B cell (primary cell): ENCODE measurements at regions not wholly inside any gene's neighbourhood (a gene's known extent, or its start where the extent isn't known, plus 50 kb on each side); places are given as distances from the start of the nearest gene placed in this dataset.

Experiments used
- ATAC-seq: fragments of 200-7000 bp; cut with Tn5 transposase; one replicate; pipeline ENCODE4 v1.10.0; 2021; ENCODE audit warnings: low read depth, mild to moderate bottlenecking, moderate number of reproducible peaks, moderate library complexity
- CTCF ChIA-PET: fragments of 350-600 bp; sonication (Branson Sonifier 250); formaldehyde crosslinking; loops from one replicate; lab custom pipeline; 2021; ENCODE audit warnings: antibody characterized with exemption, inconsistent platforms; lab: Charles Lee
- POLR2A ChIA-PET: fragments of 350-600 bp; sonication (Branson Sonifier 250); formaldehyde crosslinking; loops from one replicate; lab custom pipeline; 2021; ENCODE audit warnings: antibody characterized with exemption; lab: Charles Lee
- DNase-seq: peaks from one replicate; pipeline ENCODE4 v3.0.0; 2013
- H2AFZ ChIP-seq: 2 replicates; pipeline ENCODE4 v1.6.1; 2012; ENCODE audit warnings: mild to moderate bottlenecking, low read depth, low read length; ENCODE audit not compliant: insufficient read depth, poor library complexity, severe bottlenecking
- H3K27ac ChIP-seq, 2 donors: 1 replicate in 1 of 2; 2 replicates in 1 of 2; pipeline ENCODE4 v1.5.1; 2012 to 2013; ENCODE audit warnings: low read length in 2 of 2, mild to moderate bottlenecking in 2 of 2, moderate library complexity in 1 of 2
- H3K27me3 ChIP-seq, 4 experiments: fragments of 200-600 bp in 1 of 4; sonication (generic) in 1 of 4; replicated peaks in 1 of 4; 1 replicate in 2 of 4; 2 replicates in 2 of 4; pipeline versions ENCODE4 v1.6.1 to v1.7.0; 2013 to 2016; ENCODE audit warnings: low read length in 3 of 4, mild to moderate bottlenecking in 2 of 4, mixed read lengths in 1 of 4, moderate library complexity in 1 of 4; ENCODE audit not compliant: insufficient read depth in 4 of 4, control insufficient read depth in 3 of 4; ENCODE audit errors: control extremely low read depth in 1 of 4
- H3K36me3 ChIP-seq, 2 experiments: replicated peaks in 1 of 2; 1 replicate in 1 of 2; 2 replicates in 1 of 2; pipeline versions ENCODE4 v1.6.1 to v1.7.1; 2013; ENCODE audit warnings: low read length in 1 of 2; ENCODE audit not compliant: insufficient read depth in 2 of 2, control insufficient read depth in 1 of 2; ENCODE audit errors: control extremely low read depth in 1 of 2, extremely low read depth in 1 of 2
- H3K4me1 ChIP-seq, 2 donors: fragments of 200-600 bp in 1 of 2; sonication (generic) in 1 of 2; 1 replicate in 1 of 2; 2 replicates in 1 of 2; pipeline versions ENCODE4 v1.5.1 to v1.6.1; 2013 to 2017; ENCODE audit warnings: low read length in 2 of 2; ENCODE audit not compliant: control insufficient read depth in 2 of 2, insufficient read depth in 2 of 2
- H3K4me2 ChIP-seq: replicated peaks from 2 replicates; pipeline ENCODE3; 2012; ENCODE audit warnings: mild to moderate bottlenecking, low read depth, low read length; ENCODE audit not compliant: poor library complexity, severe bottlenecking
- H3K4me3 ChIP-seq, 5 experiments: fragments of 200-600 bp in 1 of 5; sonication (generic) in 1 of 5; 1 replicate in 3 of 5; 2 replicates in 2 of 5; pipeline versions ENCODE4 v1.5.1 to v1.7.0; 2011 to 2016; ENCODE audit warnings: low read length in 4 of 5, mild to moderate bottlenecking in 4 of 5, low read depth in 2 of 5, control low read depth in 1 of 5, moderate library complexity in 1 of 5; ENCODE audit not compliant: insufficient read depth in 1 of 5; ENCODE audit errors: control extremely low read depth in 1 of 5, extremely low read depth in 1 of 5
- H3K79me2 ChIP-seq: fragments of 200-600 bp; sonication (generic); one replicate; pipeline ENCODE4 v1.6.0; 2016; ENCODE audit warnings: low read length; ENCODE audit not compliant: control insufficient read depth, insufficient read depth
- H3K9ac ChIP-seq: fragments of 200-600 bp; sonication (generic); 2 replicates; pipeline ENCODE4 v1.6.1; 2017; ENCODE audit warnings: mild to moderate bottlenecking, low read length, moderate library complexity
- H3K9me3 ChIP-seq, 3 donors: one replicate each; pipeline versions ENCODE4 v1.6.1 to v1.7.1; 2013; ENCODE audit warnings: low read length in 2 of 3; ENCODE audit not compliant: control insufficient read depth in 2 of 3, insufficient read depth in 1 of 3; ENCODE audit errors: control extremely low read depth in 1 of 3
- H4K20me1 ChIP-seq: 2 replicates; pipeline ENCODE4 v1.6.0; 2012; ENCODE audit warnings: mild to moderate bottlenecking, low read length; ENCODE audit not compliant: insufficient read depth, control insufficient read depth, poor library complexity, severe bottlenecking
- H3K27ac Mint-ChIP-seq: one replicate; pipeline ENCODE4 v1.8.0; 2021; ENCODE audit warnings: mixed read lengths
- H3K27me3 Mint-ChIP-seq: one replicate; pipeline ENCODE4 v1.8.0; 2021; ENCODE audit warnings: mixed read lengths
- H3K4me1 Mint-ChIP-seq: one replicate; pipeline ENCODE4 v1.8.0; 2021; ENCODE audit warnings: mixed read lengths
- H3K4me3 Mint-ChIP-seq: one replicate; pipeline ENCODE4 v1.8.0; 2021; ENCODE audit warnings: mixed read lengths
- H3K9me3 Mint-ChIP-seq: one replicate; pipeline ENCODE4 v1.8.0; 2022; ENCODE audit warnings: mixed read lengths; ENCODE audit not compliant: insufficient read depth
- CTCF ChIP-seq: fragments of 200-600 bp; IDR thresholded peaks from one replicate; pipeline ENCODE4 v1.8.0; 2022; ENCODE audit warnings: antibody characterized with exemption, mild to moderate bottlenecking
- EZH2 ChIP-seq: IDR thresholded peaks from 2 replicates; pipeline ENCODE4 v1.6.1; 2012; ENCODE audit warnings: borderline replicate concordance, low read depth, mild to moderate bottlenecking, moderate library complexity, low read length; ENCODE audit not compliant: insufficient read depth, poor library complexity, severe bottlenecking
- WGBS: methylation state at CpG from one replicate; pipeline ENCODE4 v1.1.5; 2013; ENCODE audit warnings: missing lambda C conversion rate; ENCODE audit not compliant: insufficient coverage; 5-methylcytosine and 5-hydroxymethylcytosine counted together
- intact Hi-C: fragments of 100-400 bp; cut with micrococcal nuclease; formaldehyde crosslinking; loops from one replicate; pipeline ENCODE4 v1.10.0; 2022

- Histone ChIP-seq H3K9ac (no peak overlapping the region), H2AFZ (no peak overlapping the region), H3K79me2 (no peaks in the 10 kb centered on the region), H3K4me1 (no peaks in the 10 kb centered on the region), H3K27me3 (peaks cover 0 to 2% (median 0%) of the 10 kb centered on the region in 4 experiments), H3K4me2 (no peak overlapping the region), H4K20me1 (no peaks in the 10 kb centered on the region), H3K36me3 (no peaks in the 10 kb centered on the region), H3K4me3 (no peak overlapping the region), H3K27ac (no peak overlapping the region), H3K9me3 (no peaks in the 10 kb centered on the region)
- TF ChIP-seq CTCF, result no peak
- TF ChIP-seq EZH2, result no peak
- Mint-ChIP-seq H3K27ac (no peak overlapping the region), H3K4me3 (no peak overlapping the region), H3K27me3 (peaks cover 10% of the 10 kb centered on the region), H3K4me1 (no peaks in the 10 kb centered on the region), H3K9me3 (no peaks in the 10 kb centered on the region)
- intact Hi-C loops, result no loop called here
- ChIA-PET CTCF (no interaction called here), POLR2A (no interaction called here)
- no peak for ATAC-seq
- no peak for DNase-seq
Observed at GRCh38 chr3:157588386-157589060, 85.3 kb upstream of the VEPH1 start.

GRCh38 chr3:157586293-157586692 is 83.1 kb upstream of the VEPH1 start:
- Mint-ChIP-seq H3K27me3 (peaks cover 10% of the 10 kb centered on the region), H3K9me3 (no peaks in the 10 kb centered on the region), H3K27ac (no peak overlapping the region), H3K4me1 (no peaks in the 10 kb centered on the region), H3K4me3 (no peak overlapping the region)
- Histone ChIP-seq H3K36me3 (no peaks in the 10 kb centered on the region), H3K27ac (no peak overlapping the region), H3K4me1 (no peaks in the 10 kb centered on the region), H3K4me3 (no peak overlapping the region), H3K4me2 (no peak overlapping the region), H3K27me3 (no peaks in the 10 kb centered on the region), H3K9me3 (no peaks in the 10 kb centered on the region), H2AFZ (no peak overlapping the region), H3K9ac (no peak overlapping the region), H4K20me1 (no peaks in the 10 kb centered on the region), H3K79me2 (no peaks in the 10 kb centered on the region)
- intact Hi-C loops, result no loop called here
- ChIA-PET CTCF (no interaction called here), POLR2A (no interaction called here)
- ATAC-seq (no peak), DNase-seq (no peak)
- no CpG with 5 or more reads among the region's 5 CpGs for WGBS
- TF ChIP-seq CTCF (no peak), EZH2 (no peak)
